Hindlimb muscle (tissue), 1 donor: ENCODE measurements at regions not wholly inside any gene's neighbourhood (a gene's known extent, or its start where the extent isn't known, plus 50 kb on each side); places are given as distances from the start of the nearest gene placed in this dataset.
"Not testable (repeated sequence)": the region's sequence is repeated elsewhere in the genome, so short reads cannot be mapped to it uniquely, and the experiment has no call there.

ENCODE experiments used
- DNase-seq: peaks from one replicate; pipeline ENCODE4 v3.0.0-alpha.2; 2013

DNA sequence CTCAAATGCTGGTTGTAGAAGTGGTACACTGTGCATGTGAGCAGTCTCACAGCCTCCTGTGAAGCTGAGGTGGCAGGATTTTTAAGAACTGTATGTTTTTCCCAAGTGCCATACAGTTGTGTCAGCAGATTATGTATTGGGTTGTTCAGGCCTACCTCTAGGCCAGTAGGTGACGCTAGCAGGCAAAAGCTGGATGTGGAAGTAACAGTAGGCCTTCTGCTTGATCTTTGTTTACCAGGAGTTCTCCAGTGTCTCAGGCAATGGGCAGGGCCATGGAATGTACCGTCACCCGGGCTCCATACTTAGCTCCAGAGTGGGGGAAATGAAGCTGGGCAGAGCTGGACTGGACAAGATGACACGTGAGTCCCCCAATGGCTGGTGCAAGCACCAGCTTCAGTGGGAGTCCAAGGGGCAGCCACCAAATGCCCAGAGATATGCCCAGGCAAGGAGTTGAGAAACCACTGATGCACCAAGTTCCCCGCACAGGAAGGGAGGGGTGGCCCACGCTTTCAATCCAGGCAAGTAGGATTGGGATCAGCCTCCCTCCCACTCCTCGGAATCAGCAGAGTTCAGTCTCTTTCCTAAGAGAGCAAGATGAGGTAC, 289.7 kb downstream of the HTR1B start:
- no peak for DNase-seq

- no peak for DNase-seq
These were observed 290.7 kb downstream of the HTR1B start for GRCh38 chr6:77172578-77172977.

DNA sequence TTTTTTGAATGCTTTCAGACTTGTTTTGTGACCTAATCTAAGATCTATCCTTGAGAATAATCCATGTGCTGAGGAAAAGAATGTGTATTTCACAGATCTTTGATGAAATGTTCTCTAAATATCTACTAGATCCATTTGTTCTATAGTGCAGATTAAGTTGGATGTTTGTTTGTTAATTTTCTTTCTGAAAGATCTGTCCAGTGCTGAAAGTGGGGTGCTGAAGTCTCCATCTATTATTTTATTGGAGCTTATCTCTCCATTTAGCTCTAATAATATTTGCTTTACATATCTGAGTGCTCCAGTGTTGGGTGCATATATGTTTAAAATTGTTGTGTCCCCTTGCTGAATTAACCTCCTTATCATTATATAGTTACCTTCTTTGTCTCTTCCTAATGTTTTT, 303.6 kb downstream of the HTR1B start:
- DNase-seq = no peak

DNA sequence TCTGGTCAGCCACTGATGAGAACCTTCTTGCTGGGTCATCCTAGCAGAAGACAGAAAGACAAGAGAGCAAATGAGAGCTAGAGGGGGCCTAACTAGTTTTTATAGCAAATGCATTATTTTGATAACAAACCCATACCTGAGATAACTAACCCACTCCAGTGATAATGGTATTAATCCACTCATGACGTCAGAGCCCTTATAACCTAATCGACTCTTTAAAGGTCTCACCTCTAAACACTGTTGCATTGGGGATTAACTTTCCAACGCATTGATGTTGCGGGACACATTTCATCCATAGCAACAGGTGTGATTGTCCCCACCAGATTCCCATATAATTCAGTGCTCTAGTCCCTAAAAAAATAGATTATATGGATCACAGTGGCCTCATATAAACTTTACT, 312.1 kb downstream of the HTR1B start:
- DNase-seq = no peak

DNA sequence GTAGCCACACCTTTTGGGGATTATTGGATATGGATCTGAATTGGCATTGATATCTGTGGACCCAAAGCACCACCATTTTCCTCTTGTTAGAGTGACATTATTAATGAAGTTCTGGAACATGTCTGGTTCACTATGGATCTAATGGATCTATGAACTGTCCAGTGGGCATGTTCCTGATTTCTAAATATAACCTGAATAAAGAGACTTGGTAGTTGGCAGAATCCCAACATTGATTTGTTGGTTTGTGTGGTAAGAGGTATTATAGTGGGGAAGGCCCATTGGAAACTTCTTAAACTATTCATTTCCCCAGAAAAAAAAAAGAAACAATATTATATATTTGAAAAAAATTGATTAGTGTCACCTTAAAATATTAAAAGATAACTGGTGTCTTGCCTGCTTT, 312.6 kb downstream of the HTR1B start:
- DNase-seq = no peak

GRCh38 chr6:77145244-77145643, 318.0 kb downstream of the HTR1B start:
- DNase-seq = no peak

GRCh38 chr6:77143659-77144447, 319.4 kb downstream of the HTR1B start:
- no peak for DNase-seq

DNA sequence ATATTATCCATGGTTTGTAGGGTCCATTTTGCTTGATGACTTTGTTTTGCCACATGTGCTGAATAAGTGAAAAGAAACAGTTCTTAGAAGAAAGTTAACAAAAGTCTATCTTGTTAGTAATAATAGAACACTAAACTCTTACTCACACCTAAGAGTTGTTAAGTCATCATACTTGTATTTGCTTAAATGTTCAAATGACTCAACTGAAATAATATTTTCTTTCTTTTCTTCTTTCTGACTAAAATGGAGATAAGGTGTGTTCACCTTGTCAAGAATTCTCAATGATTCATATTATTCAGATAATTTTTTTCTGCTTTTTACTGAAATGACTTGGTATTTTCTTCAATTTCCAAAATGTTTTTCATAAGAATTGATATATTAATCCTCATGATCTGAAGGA, 327.2 kb downstream of the HTR1B start:
- no peak for DNase-seq

GRCh38 chr6:77133031-77133430, 330.3 kb downstream of the HTR1B start:
- DNase-seq = no peak

DNA sequence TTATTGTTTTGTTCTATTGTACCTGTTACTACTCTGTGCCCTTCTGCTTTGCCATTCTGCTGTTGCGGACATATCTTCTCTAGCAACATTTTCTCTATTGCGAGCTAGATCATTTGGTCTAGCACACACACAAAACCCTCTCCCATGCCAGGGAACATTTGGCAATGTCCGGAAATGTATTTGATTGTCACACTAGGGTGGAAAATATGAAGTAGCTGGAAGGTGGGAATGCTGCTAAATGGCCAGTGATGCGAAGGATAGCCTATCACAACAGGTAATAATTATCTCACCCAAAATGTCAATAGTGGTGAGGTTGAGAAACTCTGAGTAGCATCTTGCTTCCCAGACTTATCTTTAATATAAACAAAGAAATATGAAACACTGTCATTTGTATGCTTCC, 331.9 kb downstream of the HTR1B start:
- no peak for DNase-seq

DNA sequence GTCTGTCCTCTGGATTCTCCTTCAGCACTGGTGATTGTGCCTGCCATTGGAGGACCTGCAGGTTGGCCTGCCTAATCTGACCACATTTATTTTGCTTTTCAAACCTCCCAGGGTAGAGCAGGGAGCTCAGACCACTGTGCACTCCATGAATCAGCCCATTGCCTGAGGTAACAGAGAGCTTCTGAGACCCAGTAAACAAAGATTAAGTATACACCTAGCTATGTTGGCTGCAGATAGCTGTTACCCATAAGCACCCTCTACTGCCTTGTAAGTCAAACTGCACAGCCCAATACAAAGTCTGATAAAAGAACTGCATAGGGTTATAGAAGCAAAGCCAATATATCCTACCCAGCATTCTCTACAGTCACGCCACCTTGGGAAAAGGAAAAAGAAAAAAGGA, 338.7 kb downstream of the HTR1B start:
- no peak for DNase-seq

- no peak for DNase-seq
These were observed 339.8 kb downstream of the HTR1B start for GRCh38 chr6:77123527-77123926.

GRCh38 chr6:77106992-77107391, 356.3 kb downstream of the HTR1B start:
- no peak for DNase-seq

DNA sequence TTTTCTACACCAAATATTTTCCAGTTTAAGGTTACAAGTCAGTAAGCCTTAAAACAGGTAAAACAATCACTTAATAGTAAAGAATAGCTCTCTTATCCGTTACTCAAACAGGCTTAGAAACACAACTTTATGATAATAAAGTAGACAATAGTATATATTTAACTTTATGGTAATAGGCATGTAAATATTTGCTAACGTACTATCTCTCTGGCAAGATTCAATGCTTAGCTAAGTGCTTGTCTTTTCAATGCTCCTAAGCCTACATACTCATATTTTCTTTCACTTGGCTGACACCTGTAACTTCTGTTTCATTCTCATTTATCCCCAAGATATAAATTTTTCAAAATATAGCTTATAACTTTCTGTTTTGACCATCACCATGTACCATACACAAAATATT, 358.2 kb downstream of the HTR1B start:
- DNase-seq = no peak

GRCh38 chr6:77097940-77098339, 365.4 kb downstream of the HTR1B start:
- DNase-seq = no peak

GRCh38 chr6:77095936-77096627, 367.2 kb downstream of the HTR1B start:
- no peak for DNase-seq

GRCh38 chr6:77094821-77095220, 368.5 kb downstream of the HTR1B start:
- no peak for DNase-seq

GRCh38 chr6:77092971-77093370, 370.3 kb downstream of the HTR1B start:
- DNase-seq = no peak

- no peak for DNase-seq
These were observed 373.5 kb downstream of the HTR1B start for GRCh38 chr6:77089776-77090175.

- DNase-seq = not testable (repeated sequence)
These were observed 375.4 kb downstream of the HTR1B start for GRCh38 chr6:77087794-77088318.

GRCh38 chr6:77074037-77074713, 389.1 kb downstream of the HTR1B start:
- DNase-seq = no peak

- DNase-seq = no peak
These were observed 389.9 kb downstream of the HTR1B start for GRCh38 chr6:77073410-77073760.
